HepG2 (cell line): ENCODE measurements at regions not wholly inside any gene's neighbourhood (a gene's known extent, or its start where the extent isn't known, plus 50 kb on each side); places are given as distances from the start of the nearest gene placed in this dataset.

Experiments
- JUNB ChIP-seq: sonication (generic); formaldehyde crosslinking; IDR thresholded peaks from 2 replicates; pipeline ENCODE4 v1.8.0; 2022; ENCODE audit warnings: missing genetic modification reagents, mild to moderate bottlenecking, borderline replicate concordance
- ZNF160 ChIP-seq: sonication (generic); formaldehyde crosslinking; IDR thresholded peaks from 2 replicates; pipeline ENCODE4 v1.8.0; 2022; ENCODE audit warnings: mild to moderate bottlenecking, inconsistent platforms, missing genetic modification reagents
- TF ChIP-seq, protein P1 (sequence below): sonication (generic); formaldehyde crosslinking; IDR thresholded peaks from 2 replicates; pipeline ENCODE4 v1.5.0; 2020; ENCODE audit warnings: mild to moderate bottlenecking, missing genetic modification reagents, moderate library complexity
- TF ChIP-seq, protein P2 (sequence below): sonication (generic); formaldehyde crosslinking; IDR thresholded peaks from 2 replicates; pipeline ENCODE4 v1.4.0; 2020; ENCODE audit warnings: missing genetic modification reagents, borderline replicate concordance
- TF ChIP-seq, protein P3 (sequence below), 2 experiments: IDR thresholded peaks; 2 replicates each; pipeline ENCODE4 v1.6.1; 2011 to 2012; ENCODE audit warnings: low read length in 2 of 2, borderline replicate concordance in 1 of 2, low read depth in 1 of 2, mild to moderate bottlenecking in 1 of 2, moderate library complexity in 1 of 2

DNA sequence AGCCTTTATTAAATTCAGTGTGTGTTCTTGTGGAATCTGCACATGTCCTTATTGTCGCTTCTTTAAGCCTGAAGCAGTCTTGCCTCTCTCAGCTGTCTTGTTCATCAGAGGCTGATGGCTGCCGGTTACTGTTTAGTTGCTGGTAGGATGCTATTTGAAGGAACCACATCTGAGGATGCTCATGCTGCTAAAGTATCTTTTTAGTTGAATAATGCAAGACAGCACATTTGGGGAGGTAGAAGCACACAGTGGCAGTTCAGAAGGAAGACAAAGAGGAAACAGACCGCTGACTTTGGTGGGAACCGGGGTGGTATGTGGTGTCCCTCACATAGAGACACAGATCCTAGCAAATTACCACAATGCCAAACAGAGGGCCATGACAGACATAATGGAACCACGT lies 144.2 kb upstream of the HDDC2 start:
- TF ChIP-seq JUNB (CRISPR knock-in tag) (no peak), ZNF160 (CRISPR knock-in tag) (no peak)
- TF ChIP-seq, protein P1, sequence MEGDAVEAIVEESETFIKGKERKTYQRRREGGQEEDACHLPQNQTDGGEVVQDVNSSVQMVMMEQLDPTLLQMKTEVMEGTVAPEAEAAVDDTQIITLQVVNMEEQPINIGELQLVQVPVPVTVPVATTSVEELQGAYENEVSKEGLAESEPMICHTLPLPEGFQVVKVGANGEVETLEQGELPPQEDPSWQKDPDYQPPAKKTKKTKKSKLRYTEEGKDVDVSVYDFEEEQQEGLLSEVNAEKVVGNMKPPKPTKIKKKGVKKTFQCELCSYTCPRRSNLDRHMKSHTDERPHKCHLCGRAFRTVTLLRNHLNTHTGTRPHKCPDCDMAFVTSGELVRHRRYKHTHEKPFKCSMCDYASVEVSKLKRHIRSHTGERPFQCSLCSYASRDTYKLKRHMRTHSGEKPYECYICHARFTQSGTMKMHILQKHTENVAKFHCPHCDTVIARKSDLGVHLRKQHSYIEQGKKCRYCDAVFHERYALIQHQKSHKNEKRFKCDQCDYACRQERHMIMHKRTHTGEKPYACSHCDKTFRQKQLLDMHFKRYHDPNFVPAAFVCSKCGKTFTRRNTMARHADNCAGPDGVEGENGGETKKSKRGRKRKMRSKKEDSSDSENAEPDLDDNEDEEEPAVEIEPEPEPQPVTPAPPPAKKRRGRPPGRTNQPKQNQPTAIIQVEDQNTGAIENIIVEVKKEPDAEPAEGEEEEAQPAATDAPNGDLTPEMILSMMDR: no peak
- TF ChIP-seq, protein P2, sequence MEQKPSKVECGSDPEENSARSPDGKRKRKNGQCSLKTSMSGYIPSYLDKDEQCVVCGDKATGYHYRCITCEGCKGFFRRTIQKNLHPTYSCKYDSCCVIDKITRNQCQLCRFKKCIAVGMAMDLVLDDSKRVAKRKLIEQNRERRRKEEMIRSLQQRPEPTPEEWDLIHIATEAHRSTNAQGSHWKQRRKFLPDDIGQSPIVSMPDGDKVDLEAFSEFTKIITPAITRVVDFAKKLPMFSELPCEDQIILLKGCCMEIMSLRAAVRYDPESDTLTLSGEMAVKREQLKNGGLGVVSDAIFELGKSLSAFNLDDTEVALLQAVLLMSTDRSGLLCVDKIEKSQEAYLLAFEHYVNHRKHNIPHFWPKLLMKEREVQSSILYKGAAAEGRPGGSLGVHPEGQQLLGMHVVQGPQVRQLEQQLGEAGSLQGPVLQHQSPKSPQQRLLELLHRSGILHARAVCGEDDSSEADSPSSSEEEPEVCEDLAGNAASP (CRISPR knock-in tag): no peak
- TF ChIP-seq, protein P3, sequence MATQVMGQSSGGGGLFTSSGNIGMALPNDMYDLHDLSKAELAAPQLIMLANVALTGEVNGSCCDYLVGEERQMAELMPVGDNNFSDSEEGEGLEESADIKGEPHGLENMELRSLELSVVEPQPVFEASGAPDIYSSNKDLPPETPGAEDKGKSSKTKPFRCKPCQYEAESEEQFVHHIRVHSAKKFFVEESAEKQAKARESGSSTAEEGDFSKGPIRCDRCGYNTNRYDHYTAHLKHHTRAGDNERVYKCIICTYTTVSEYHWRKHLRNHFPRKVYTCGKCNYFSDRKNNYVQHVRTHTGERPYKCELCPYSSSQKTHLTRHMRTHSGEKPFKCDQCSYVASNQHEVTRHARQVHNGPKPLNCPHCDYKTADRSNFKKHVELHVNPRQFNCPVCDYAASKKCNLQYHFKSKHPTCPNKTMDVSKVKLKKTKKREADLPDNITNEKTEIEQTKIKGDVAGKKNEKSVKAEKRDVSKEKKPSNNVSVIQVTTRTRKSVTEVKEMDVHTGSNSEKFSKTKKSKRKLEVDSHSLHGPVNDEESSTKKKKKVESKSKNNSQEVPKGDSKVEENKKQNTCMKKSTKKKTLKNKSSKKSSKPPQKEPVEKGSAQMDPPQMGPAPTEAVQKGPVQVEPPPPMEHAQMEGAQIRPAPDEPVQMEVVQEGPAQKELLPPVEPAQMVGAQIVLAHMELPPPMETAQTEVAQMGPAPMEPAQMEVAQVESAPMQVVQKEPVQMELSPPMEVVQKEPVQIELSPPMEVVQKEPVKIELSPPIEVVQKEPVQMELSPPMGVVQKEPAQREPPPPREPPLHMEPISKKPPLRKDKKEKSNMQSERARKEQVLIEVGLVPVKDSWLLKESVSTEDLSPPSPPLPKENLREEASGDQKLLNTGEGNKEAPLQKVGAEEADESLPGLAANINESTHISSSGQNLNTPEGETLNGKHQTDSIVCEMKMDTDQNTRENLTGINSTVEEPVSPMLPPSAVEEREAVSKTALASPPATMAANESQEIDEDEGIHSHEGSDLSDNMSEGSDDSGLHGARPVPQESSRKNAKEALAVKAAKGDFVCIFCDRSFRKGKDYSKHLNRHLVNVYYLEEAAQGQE (IDR thresholded peaks at IDR 0.05; ENCODE audit: borderline replicate concordance in 1 of 2, low read depth in 1 of 2, low read length in 2 of 2): no peak
